A673 (cell line): ENCODE measurements at regions not wholly inside any gene's neighbourhood (a gene's known extent, or its start where the extent isn't known, plus 50 kb on each side); places are given as distances from the start of the nearest gene placed in this dataset.

Experiments
- BruUV-seq: library from RNA; stranded (reverse); fragments of 400-500 nt; replicated peaks from 2 replicates; lab custom pipeline; 2021; lab: Mats Ljungman, UMichigan
- CTCF ChIA-PET: fragments of 300-600 bp; sonication (Branson Sonifier 250); formaldehyde crosslinking; loops from one replicate; lab custom pipeline; 2022; ENCODE audit warnings: antibody characterized with exemption; lab: Charles Lee
- POLR2A ChIA-PET: fragments of 300-600 bp; sonication (Branson Sonifier 250); formaldehyde crosslinking; loops from one replicate; lab custom pipeline; 2022; ENCODE audit warnings: antibody characterized with exemption; ENCODE audit not compliant: low non-redundant PET; lab: Charles Lee
- DNase-seq: peaks from one replicate; pipeline ENCODE4 v3.0.0-alpha.2; 2015; ENCODE audit warnings: low spot score
- H3K27ac ChIP-seq: fragments of 200-600 bp; sonication (generic); 2 replicates; pipeline ENCODE4 v1.5.1; 2016; ENCODE audit warnings: mixed run types, low read depth, mild to moderate bottlenecking, mixed read lengths, antibody characterized with exemption, low read length; ENCODE audit not compliant: poor library complexity, severe bottlenecking
- H3K27me3 ChIP-seq: fragments of 200-600 bp; sonication (generic); replicated peaks from 2 replicates; pipeline ENCODE4 v1.6.1; 2017; ENCODE audit warnings: mixed run types, low read depth, mild to moderate bottlenecking, mixed read lengths, antibody characterized with exemption, low read length; ENCODE audit not compliant: insufficient read depth, poor library complexity
- H3K36me3 ChIP-seq: fragments of 200-600 bp; sonication (generic); 2 replicates; pipeline ENCODE4 v1.6.1; 2016; ENCODE audit warnings: mixed run types, mild to moderate bottlenecking, mixed read lengths, antibody characterized with exemption, low read length; ENCODE audit not compliant: insufficient read depth, poor library complexity, severe bottlenecking
- H3K4me1 ChIP-seq: fragments of 200-600 bp; sonication (generic); 2 replicates; pipeline ENCODE4 v1.6.1; 2017; ENCODE audit warnings: mixed run types, mild to moderate bottlenecking, mixed read lengths, antibody characterized with exemption, low read length; ENCODE audit not compliant: insufficient read depth, poor library complexity, severe bottlenecking
- H3K4me3 ChIP-seq: fragments of 200-600 bp; sonication (generic); 2 replicates; pipeline ENCODE4 v1.5.1; 2016; ENCODE audit warnings: low read depth, mixed run types, mild to moderate bottlenecking, mixed read lengths, low read length; ENCODE audit not compliant: poor library complexity, severe bottlenecking
- H3K9me3 ChIP-seq: fragments of 200-600 bp; sonication (generic); 2 replicates; pipeline ENCODE4 v1.6.1; 2016; ENCODE audit warnings: mixed run types, low read depth, mild to moderate bottlenecking, mixed read lengths, antibody characterized with exemption, low read length; ENCODE audit not compliant: poor library complexity, severe bottlenecking
- EZH2 ChIP-seq: fragments of 200-600 bp; sonication (generic); IDR thresholded peaks from 2 replicates; pipeline ENCODE4 v1.6.1; 2017; ENCODE audit warnings: borderline replicate concordance, low read depth, mild to moderate bottlenecking, mixed read lengths, antibody characterized with exemption, low read length; ENCODE audit not compliant: poor library complexity, severe bottlenecking
- intact Hi-C: fragments of 100-400 bp; cut with micrococcal nuclease; formaldehyde crosslinking; loops from one replicate; pipeline ENCODE4 v1.10.0; 2022; ENCODE audit not compliant: unreplicated experiment
- TF ChIP-seq, protein P1 (sequence below): fragments of 300-800, 200-600 bp; sonication (generic); conservative IDR thresholded peaks from 2 replicates; pipeline ENCODE4 v1.5.1; 2017; ENCODE audit warnings: low read depth, mild to moderate bottlenecking, antibody characterized with exemption, low read length, moderate library complexity, mixed read lengths

- POLR2A ChIA-PET: no interaction called here
- Histone ChIP-seq H3K27ac (no peak overlapping the region), H3K36me3 (no peaks in the 10 kb centered on the region), H3K4me1 (peaks cover 21% of the 10 kb centered on the region), H3K27me3 (no peaks in the 10 kb centered on the region), H3K9me3 (no peaks in the 10 kb centered on the region), H3K4me3 (no peak overlapping the region)
- no peak for DNase-seq
- intact Hi-C loops: no loop called here
- TF ChIP-seq EZH2: no peak
- TF ChIP-seq, protein P1, sequence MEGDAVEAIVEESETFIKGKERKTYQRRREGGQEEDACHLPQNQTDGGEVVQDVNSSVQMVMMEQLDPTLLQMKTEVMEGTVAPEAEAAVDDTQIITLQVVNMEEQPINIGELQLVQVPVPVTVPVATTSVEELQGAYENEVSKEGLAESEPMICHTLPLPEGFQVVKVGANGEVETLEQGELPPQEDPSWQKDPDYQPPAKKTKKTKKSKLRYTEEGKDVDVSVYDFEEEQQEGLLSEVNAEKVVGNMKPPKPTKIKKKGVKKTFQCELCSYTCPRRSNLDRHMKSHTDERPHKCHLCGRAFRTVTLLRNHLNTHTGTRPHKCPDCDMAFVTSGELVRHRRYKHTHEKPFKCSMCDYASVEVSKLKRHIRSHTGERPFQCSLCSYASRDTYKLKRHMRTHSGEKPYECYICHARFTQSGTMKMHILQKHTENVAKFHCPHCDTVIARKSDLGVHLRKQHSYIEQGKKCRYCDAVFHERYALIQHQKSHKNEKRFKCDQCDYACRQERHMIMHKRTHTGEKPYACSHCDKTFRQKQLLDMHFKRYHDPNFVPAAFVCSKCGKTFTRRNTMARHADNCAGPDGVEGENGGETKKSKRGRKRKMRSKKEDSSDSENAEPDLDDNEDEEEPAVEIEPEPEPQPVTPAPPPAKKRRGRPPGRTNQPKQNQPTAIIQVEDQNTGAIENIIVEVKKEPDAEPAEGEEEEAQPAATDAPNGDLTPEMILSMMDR: no peak
- CTCF ChIA-PET: no interaction called here
- BruUV-seq: no TSS peak
Measured at GRCh38 chr2:223217373-223217772, 165.4 kb downstream of the KCNE4 start.

- Histone ChIP-seq H3K4me3 (no peak overlapping the region), H3K36me3 (no peaks in the 10 kb centered on the region), H3K4me1 (peaks cover 21% of the 10 kb centered on the region), H3K9me3 (no peaks in the 10 kb centered on the region), H3K27me3 (no peaks in the 10 kb centered on the region), H3K27ac (no peak overlapping the region)
- ChIA-PET CTCF (no interaction called here), POLR2A (no interaction called here)
- TF ChIP-seq EZH2: no peak
- TF ChIP-seq, protein P1: no peak
- no peak for DNase-seq
- no TSS peak for BruUV-seq
- intact Hi-C loops: no loop called here
Measured at GRCh38 chr2:223218587-223219178, 166.7 kb downstream of the KCNE4 start.

- intact Hi-C loops: no loop called here
- H3K36me3 ChIP-seq: no peaks in the 10 kb centered on the region
- ChIA-PET POLR2A (no interaction called here), CTCF (no interaction called here)
- DNase-seq: no peak
- TF ChIP-seq, protein P1: no peak
- TF ChIP-seq EZH2: no peak
- no peaks in the 10 kb centered on the region for H3K9me3 ChIP-seq
- H3K27ac ChIP-seq: no peak overlapping the region
- no peak overlapping the region for H3K4me3 ChIP-seq
- peaks cover 11% of the 10 kb centered on the region for H3K4me1 ChIP-seq
- BruUV-seq: no TSS peak
- no peaks in the 10 kb centered on the region for H3K27me3 ChIP-seq
Measured at GRCh38 chr2:223219872-223220657, 168.1 kb downstream of the KCNE4 start.
